ENCODE measurements at regions not wholly inside any gene's neighbourhood (a gene's known extent, or its start where the extent isn't known, plus 50 kb on each side); places are given as distances from the start of the nearest gene placed in this dataset.

- no peak for TF ChIP-seq CTCF (IDR thresholded peaks at IDR 0.05; ENCODE audit: insufficient read depth, low read length)
- TF ChIP-seq POLR2AphosphoS5 (IDR thresholded peaks at IDR 0.05; ENCODE audit: low read depth) = no peak
- TF ChIP-seq REST (IDR thresholded peaks at IDR 0.05; ENCODE audit: insufficient replicate concordance, low read depth) = no peak
- TF ChIP-seq SPI1 (IDR thresholded peaks at IDR 0.05; ENCODE audit: borderline replicate concordance, low read depth) = no peak
- TF ChIP-seq GABPA (IDR thresholded peaks at IDR 0.05; ENCODE audit: low read depth) = no peak
Measured at GRCh38 chr16:63462316-63462715, 1426.1 kb upstream of the CDH8 start.

Measured in HL-60 (cell line).